Transverse colon (tissue), 4 donors: ENCODE measurements at regions not wholly inside any gene's neighbourhood (a gene's known extent, or its start where the extent isn't known, plus 50 kb on each side); places are given as distances from the start of the nearest gene placed in this dataset.
"Not testable (repeated sequence)": the region's sequence is repeated elsewhere in the genome, so short reads cannot be mapped to it uniquely, and the experiment has no call there.

ENCODE experiments used
- DNase-seq: peaks from one replicate; pipeline ENCODE4 v3.0.0-alpha.2; 2019
- H3K27ac ChIP-seq, 4 donors: fragments of 200-600 bp; sonication (generic); 2 replicates each; pipeline ENCODE4 v1.5.1; 2016 to 2018; ENCODE audit warnings: inconsistent platforms in 4 of 4
- H3K27me3 ChIP-seq: fragments of 200-600 bp; sonication (generic); 2 replicates; pipeline ENCODE4 v1.5.1; 2017; ENCODE audit warnings: inconsistent platforms
- H3K36me3 ChIP-seq, 4 donors: fragments of 200-600 bp; sonication (generic); 2 replicates each; pipeline ENCODE4 v1.5.1; 2017 to 2019; ENCODE audit warnings: inconsistent platforms in 4 of 4
- H3K4me1 ChIP-seq, 4 donors: fragments of 200-600 bp; sonication (generic); 2 replicates each; pipeline ENCODE4 v1.5.1; 2017 to 2020; ENCODE audit warnings: inconsistent platforms in 4 of 4
- H3K4me3 ChIP-seq, 4 donors: fragments of 200-600 bp; sonication (generic); 1 replicate in 1 of 4; 2 replicates in 3 of 4; pipeline versions ENCODE4 v1.5.1 to v1.6.1; 2017 to 2019; ENCODE audit warnings: inconsistent platforms in 4 of 4
- H3K9me3 ChIP-seq, 2 donors: fragments of 200-600 bp; sonication (generic); 2 replicates each; pipeline ENCODE4 v1.5.1; 2017 to 2019; ENCODE audit warnings: inconsistent platforms in 2 of 2
- EP300 ChIP-seq: sonication (generic); formaldehyde crosslinking; IDR thresholded peaks from one replicate; pipeline ENCODE4 v1.6.1; 2017; ENCODE audit warnings: antibody characterized with exemption, low read depth
- POLR2A ChIP-seq: fragments of 450-650 bp; IDR thresholded peaks from one replicate; pipeline ENCODE4 v1.6.1; 2016; ENCODE audit warnings: antibody characterized with exemption, mild to moderate bottlenecking, moderate library complexity
- POLR2AphosphoS5 ChIP-seq, 3 donors: sonication (generic); formaldehyde crosslinking; IDR thresholded peaks; one replicate each; pipeline ENCODE4 v1.6.1; 2016; ENCODE audit warnings: antibody characterized with exemption in 3 of 3
- WGBS, 2 donors: methylation state at CpG; one replicate each; pipeline ENCODE4 v1.1.5; 2018; ENCODE audit warnings: low coverage in 1 of 2; 5-methylcytosine and 5-hydroxymethylcytosine counted together
- in situ Hi-C, 4 donors: fragments of 200-750 bp; cut with MboI; loops; one replicate each; pipeline versions ENCODE4 v1.15.0 to v1.15.1; 2017; ENCODE audit warnings: low sequenced_read_pairs in 3 of 4, low pct_ligation_motif_present in 1 of 4, low pct_unique_long_range_greater_than_20kb in 1 of 4
- intact Hi-C: fragments of 100-400 bp; cut with DNase I; formaldehyde crosslinking; loops from one replicate; pipeline ENCODE4 v1.15.1; 2023; ENCODE audit warnings: low total_unique reads
- TF ChIP-seq, protein P1 (sequence below), 5 experiments: fragments of 200-600 bp in 3 of 5; fragments of 450-650 bp in 2 of 5; sonication (generic) in 3 of 5; IDR thresholded peaks; 1 replicate in 2 of 5; 2 replicates in 3 of 5; pipeline ENCODE4 v1.5.1; 2016 to 2017; ENCODE audit warnings: antibody characterized with exemption in 5 of 5, inconsistent platforms in 3 of 5, mild to moderate bottlenecking in 2 of 5, moderate library complexity in 1 of 5

DNA sequence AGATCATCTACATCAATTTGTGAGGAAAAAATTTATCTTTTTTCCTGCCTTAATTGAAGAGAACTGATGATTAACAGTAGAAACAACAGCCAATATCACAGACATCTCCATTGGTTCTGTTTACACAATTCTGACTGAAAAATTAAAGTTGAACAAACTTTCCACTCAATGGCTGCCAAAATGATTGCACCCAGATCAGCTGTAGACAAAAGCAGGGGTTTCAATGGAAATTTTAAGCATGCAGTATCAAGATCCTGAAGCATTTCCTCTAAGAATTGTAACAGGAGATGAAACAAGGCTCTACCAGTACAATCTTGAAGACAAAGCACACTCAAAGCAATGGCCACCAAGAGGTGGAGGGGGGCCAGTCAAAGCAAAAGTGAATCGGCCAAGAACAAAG, 231.6 kb upstream of the KRR1 start:
- TF ChIP-seq POLR2A (no peak), POLR2AphosphoS5 (IDR thresholded peaks at IDR 0.05) (no peak), EP300 (no peak)
- TF ChIP-seq, protein P1, sequence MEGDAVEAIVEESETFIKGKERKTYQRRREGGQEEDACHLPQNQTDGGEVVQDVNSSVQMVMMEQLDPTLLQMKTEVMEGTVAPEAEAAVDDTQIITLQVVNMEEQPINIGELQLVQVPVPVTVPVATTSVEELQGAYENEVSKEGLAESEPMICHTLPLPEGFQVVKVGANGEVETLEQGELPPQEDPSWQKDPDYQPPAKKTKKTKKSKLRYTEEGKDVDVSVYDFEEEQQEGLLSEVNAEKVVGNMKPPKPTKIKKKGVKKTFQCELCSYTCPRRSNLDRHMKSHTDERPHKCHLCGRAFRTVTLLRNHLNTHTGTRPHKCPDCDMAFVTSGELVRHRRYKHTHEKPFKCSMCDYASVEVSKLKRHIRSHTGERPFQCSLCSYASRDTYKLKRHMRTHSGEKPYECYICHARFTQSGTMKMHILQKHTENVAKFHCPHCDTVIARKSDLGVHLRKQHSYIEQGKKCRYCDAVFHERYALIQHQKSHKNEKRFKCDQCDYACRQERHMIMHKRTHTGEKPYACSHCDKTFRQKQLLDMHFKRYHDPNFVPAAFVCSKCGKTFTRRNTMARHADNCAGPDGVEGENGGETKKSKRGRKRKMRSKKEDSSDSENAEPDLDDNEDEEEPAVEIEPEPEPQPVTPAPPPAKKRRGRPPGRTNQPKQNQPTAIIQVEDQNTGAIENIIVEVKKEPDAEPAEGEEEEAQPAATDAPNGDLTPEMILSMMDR (IDR thresholded peaks at IDR 0.05): no peak
- Histone ChIP-seq H3K9me3 (no peaks in the 10 kb centered on the region), H3K4me3 (no peak overlapping the region), H3K4me1 (no peaks in the 10 kb centered on the region), H3K36me3 (no peaks in the 10 kb centered on the region), H3K27me3 (no peaks in the 10 kb centered on the region), H3K27ac (no peak overlapping the region)
- intact Hi-C loops (no loop called here), in situ Hi-C loops (no loop called here)
- 75 to 87% methylated on average over 1 of the region's 1 CpG for WGBS, 2 donors
- DNase-seq: no peak

DNA sequence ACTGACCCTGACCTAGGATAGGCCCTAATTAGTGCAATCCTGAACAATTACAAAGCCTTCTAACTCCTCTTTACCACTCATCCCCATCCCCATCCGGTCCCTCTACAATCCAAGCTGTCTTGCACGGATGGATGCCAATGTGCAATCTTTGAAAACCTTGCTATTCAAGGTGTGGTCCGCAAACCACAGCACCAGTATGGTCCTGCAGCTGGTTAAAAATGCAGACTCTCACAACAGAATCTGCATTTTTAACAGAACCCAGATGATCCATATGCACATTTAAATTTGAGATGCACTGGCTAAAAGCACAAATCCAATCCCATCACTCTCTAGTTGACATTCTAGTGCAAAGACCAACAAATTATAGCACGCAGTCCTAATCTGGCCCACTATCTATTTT, 230.6 kb upstream of the KRR1 start:
- 90 to 96% methylated on average over 3 to 4 of the region's 4 CpGs for WGBS, 2 donors
- Histone ChIP-seq H3K36me3 (no peaks in the 10 kb centered on the region), H3K4me3 (no peak overlapping the region), H3K4me1 (no peaks in the 10 kb centered on the region), H3K9me3 (no peaks in the 10 kb centered on the region), H3K27ac (no peak overlapping the region), H3K27me3 (no peaks in the 10 kb centered on the region)
- in situ Hi-C loops (no loop called here), intact Hi-C loops (no loop called here)
- TF ChIP-seq, protein P1 (IDR thresholded peaks at IDR 0.05): no peak
- TF ChIP-seq EP300 (no peak), POLR2A (no peak), POLR2AphosphoS5 (IDR thresholded peaks at IDR 0.05) (no peak)
- no peak for DNase-seq

DNA sequence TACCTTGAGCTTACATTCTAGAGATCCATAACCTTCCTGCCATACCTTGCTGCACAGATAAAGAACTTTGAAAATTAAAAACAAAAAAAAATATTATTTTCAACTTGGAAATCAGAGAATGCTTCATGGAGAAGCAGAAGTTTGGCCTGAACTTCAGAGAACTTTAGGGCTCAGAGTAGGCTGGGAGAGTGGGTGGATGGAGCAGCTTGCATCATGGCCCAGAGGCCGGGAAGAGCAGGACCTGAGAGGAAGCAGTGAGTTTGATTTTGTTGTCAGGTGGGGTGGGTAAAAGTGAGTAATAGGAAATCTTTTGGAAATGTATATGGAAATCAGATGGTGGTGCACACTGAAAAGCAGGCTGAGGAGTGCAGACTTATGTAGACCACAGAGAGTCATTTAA, 228.5 kb upstream of the KRR1 start:
- no peaks in the 10 kb centered on the region for H3K36me3 ChIP-seq
- intact Hi-C loops: no loop called here
- no peak for DNase-seq
- no peaks in the 10 kb centered on the region for H3K27me3 ChIP-seq
- no peaks in the 10 kb centered on the region for H3K4me1 ChIP-seq
- 81 to 90% methylated on average over 1 of the region's 1 CpG for WGBS, 2 donors
- H3K9me3 ChIP-seq: no peaks in the 10 kb centered on the region
- no peak overlapping the region for H3K4me3 ChIP-seq
- H3K27ac ChIP-seq: no peak overlapping the region
- in situ Hi-C loops: no loop called here
- TF ChIP-seq, protein P1 (IDR thresholded peaks at IDR 0.05): no peak
- no peak for TF ChIP-seq POLR2A
- no peak for TF ChIP-seq EP300
- TF ChIP-seq POLR2AphosphoS5 (IDR thresholded peaks at IDR 0.05): no peak

DNA sequence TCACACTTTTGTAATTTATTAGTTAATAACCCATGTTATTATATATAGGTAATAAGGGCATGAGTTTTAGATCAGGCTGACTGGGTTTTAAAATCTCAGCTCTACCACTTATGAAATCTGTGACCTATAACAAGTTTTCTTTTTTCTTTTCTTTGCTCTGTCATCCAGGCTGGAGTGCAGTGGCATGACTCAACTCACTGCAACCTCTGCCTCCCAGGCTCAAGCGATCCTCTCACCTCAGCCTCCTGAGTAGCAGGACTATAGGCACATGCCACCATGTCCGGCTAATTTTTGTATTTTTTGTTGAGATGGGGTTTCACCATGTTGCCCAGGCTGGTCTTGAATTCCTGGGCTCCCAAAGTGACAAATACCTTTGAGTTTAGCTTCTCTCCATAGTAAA, 227.7 kb upstream of the KRR1 start:
- in situ Hi-C loops, H3K27me3 ChIP-seq, DNase-seq, intact Hi-C loops, H3K27ac ChIP-seq, H3K4me3 ChIP-seq, H3K9me3 ChIP-seq, H3K36me3 ChIP-seq, H3K4me1 ChIP-seq: not testable (repeated sequence)
- WGBS, 2 donors: 80 to 94% methylated on average over 2 of the region's 2 CpGs

DNA sequence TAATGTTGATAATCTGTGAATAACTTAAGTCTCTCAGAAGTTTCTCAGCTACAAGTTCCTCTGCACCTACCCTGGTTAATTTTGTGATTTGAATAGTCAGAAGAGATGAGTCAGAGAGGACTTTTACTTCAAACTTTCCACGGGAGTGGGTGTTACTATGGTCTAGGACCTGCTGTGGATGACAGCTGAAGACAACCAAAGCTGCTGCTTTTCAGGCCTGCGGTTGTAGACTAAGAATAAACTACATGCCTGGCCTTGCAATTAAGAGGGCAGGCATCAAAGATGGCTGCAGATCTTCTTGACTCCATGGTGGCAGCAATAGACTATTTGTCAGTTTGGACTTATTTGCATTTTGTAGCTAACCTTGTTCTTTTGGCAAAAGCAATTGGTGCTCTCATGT, 227.1 kb upstream of the KRR1 start:
- intact Hi-C loops (no loop called here), in situ Hi-C loops (no loop called here)
- Histone ChIP-seq H3K27ac (no peak overlapping the region), H3K27me3 (no peaks in the 10 kb centered on the region), H3K36me3 (no peaks in the 10 kb centered on the region), H3K4me1 (no peaks in the 10 kb centered on the region), H3K4me3 (no peak overlapping the region), H3K9me3 (no peaks in the 10 kb centered on the region)
- DNase-seq: no peak
- WGBS, 2 donors: 20 to 58% methylated on average over 1 to 2 of the region's 2 CpGs
- TF ChIP-seq, protein P1 (IDR thresholded peaks at IDR 0.05): no peak
- TF ChIP-seq POLR2A (no peak), EP300 (no peak), POLR2AphosphoS5 (IDR thresholded peaks at IDR 0.05) (no peak)
